ES-I3 (cell line): ENCODE measurements at regions not wholly inside any gene's neighbourhood (a gene's known extent, or its start where the extent isn't known, plus 50 kb on each side); places are given as distances from the start of the nearest gene placed in this dataset.
"Not testable (repeated sequence)": the region's sequence is repeated elsewhere in the genome, so short reads cannot be mapped to it uniquely, and the experiment has no call there.

ENCODE experiments used
- H3K36me3 ChIP-seq: 2 replicates; pipeline ENCODE4 v1.6.1; 2013; ENCODE audit warnings: mild to moderate bottlenecking, low read length, control low read depth, moderate library complexity; ENCODE audit not compliant: insufficient read depth
- H3K4me1 ChIP-seq: 2 replicates; pipeline ENCODE4 v1.6.1; 2013; ENCODE audit warnings: mild to moderate bottlenecking, control low read depth, low read length; ENCODE audit not compliant: insufficient read depth
- H3K9ac ChIP-seq: 2 replicates; pipeline ENCODE4 v1.6.1; 2013; ENCODE audit warnings: low read depth, mild to moderate bottlenecking, low read length, moderate library complexity
- H3K9me3 ChIP-seq: 2 replicates; pipeline ENCODE4 v1.6.1; 2013; ENCODE audit warnings: mild to moderate bottlenecking, low read length, moderate library complexity; ENCODE audit not compliant: control insufficient read depth, insufficient read depth

DNA sequence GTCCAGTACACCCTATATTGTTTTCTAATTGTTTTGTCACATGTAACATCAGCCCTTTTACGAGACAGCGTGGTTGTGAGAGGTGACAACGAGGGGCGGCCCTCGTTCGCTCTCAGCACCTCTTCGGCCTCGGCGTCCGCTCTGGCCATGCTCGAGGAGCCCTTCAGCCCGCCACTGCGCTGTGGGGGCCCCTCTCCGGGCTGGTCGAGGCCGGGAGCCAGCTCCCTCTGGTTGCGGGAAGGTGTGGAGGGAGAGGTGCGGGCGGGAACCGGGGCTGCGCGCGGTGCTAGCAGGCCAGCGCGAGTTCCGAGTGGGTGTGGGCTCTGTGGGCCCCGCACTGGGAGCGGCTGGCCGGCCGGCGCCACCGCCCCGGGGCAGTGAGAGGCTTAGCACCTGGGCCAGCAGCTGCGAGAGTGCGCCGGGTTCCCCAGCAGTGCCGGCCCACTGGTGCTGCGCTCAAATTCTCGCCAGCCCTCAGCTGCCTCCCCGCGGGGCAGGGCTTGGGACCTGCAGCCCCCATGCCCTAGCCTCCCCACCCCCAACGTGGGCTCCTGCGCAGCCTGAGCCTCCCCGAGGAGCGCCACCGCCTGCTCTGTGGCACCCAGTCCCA lies 145.0 kb downstream of the PSAT1 start:
- Histone ChIP-seq H3K9ac (no peak overlapping the region), H3K4me1 (peaks cover 25% of the 10 kb centered on the region), H3K36me3 (no peaks in the 10 kb centered on the region), H3K9me3 (no peaks in the 10 kb centered on the region)

DNA sequence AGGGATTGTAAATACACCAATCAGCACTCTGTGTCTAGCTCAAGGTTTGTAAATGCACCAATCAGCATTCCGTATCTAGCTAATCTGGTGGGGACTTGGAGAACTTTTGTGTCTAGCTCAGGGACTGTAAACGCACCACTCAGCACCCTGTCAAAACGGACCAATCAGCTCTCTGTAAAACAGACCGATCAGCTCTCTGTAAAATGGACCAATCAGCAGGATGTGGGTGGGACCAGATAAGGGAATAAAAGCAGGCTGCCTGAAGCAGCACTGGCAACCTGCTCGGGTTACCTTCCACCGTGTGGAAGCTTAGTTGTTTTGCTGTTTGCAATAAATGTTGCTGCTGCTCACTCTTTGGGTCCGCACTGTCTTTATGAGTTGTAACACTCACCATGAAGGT lies 145.7 kb downstream of the PSAT1 start:
- not testable (repeated sequence) for H3K36me3 ChIP-seq, H3K9me3 ChIP-seq, H3K9ac ChIP-seq
- peaks cover 25% of the 10 kb centered on the region for H3K4me1 ChIP-seq

- H3K36me3 ChIP-seq = no peaks in the 10 kb centered on the region
- no peak overlapping the region for H3K9ac ChIP-seq
- peaks cover 16% of the 10 kb centered on the region for H3K4me1 ChIP-seq
- no peaks in the 10 kb centered on the region for H3K9me3 ChIP-seq
Observed at GRCh38 chr9:78443946-78444345, 147.0 kb downstream of the PSAT1 start.

GRCh38 chr9:78448960-78449673 lies 152.2 kb downstream of the PSAT1 start:
- Histone ChIP-seq H3K36me3 (no peaks in the 10 kb centered on the region), H3K9me3 (no peaks in the 10 kb centered on the region), H3K9ac (no peak overlapping the region)

DNA sequence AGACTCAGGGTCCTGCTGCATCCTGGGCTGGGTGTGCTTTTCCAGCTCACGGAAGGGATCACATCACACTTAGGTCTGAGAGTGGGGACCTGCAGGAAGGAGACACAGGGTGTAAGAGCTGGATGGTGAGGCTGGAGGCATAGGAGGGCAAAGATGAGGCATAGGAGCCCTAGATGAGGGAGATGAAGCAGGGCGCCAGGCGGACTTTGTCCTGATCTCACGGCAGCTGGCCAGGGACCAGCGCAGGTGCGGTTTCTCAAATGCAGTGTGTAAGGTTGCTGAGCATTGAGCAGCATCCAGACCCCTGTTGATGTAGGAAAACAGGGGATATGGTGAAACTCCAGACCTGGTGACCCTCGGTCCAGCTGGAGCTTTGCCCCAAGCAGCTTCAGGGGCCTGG lies 156.5 kb downstream of the PSAT1 start:
- no peak overlapping the region for H3K9ac ChIP-seq
- peaks cover 12% of the 10 kb centered on the region for H3K4me1 ChIP-seq
- no peaks in the 10 kb centered on the region for H3K36me3 ChIP-seq
- H3K9me3 ChIP-seq = no peaks in the 10 kb centered on the region

More at GRCh38 chr9:78448960-78449673, 152.2 kb downstream of the PSAT1 start:
- peaks cover 12% of the 10 kb centered on the region for H3K4me1 ChIP-seq

- no peak overlapping the region for H3K9ac ChIP-seq
- no peaks in the 10 kb centered on the region for H3K36me3 ChIP-seq
- H3K9me3 ChIP-seq = no peaks in the 10 kb centered on the region
- H3K4me1 ChIP-seq = no peaks in the 10 kb centered on the region
Observed at GRCh38 chr9:78462611-78463010, 165.7 kb downstream of the PSAT1 start.

DNA sequence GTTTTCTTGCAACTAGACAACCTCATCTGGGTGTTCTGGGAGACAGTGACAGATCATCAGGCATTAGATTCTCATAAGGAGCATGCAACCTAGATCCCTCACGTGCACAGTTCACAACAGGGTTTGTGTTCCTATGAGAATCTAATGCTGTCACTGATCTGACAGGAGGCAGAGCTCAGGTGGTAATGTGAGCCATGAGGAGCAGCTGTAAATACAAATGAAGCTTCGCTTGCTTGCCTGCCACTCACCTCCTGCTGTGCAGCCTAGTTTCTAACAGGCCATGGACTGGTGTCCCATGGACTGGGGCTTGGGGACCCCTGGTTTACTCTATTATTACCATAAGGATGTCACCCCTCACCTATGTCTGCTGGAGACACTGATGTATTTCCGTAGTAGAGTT lies 166.8 kb downstream of the PSAT1 start:
- Histone ChIP-seq H3K36me3 (no peaks in the 10 kb centered on the region), H3K4me1 (no peaks in the 10 kb centered on the region), H3K9ac (no peak overlapping the region), H3K9me3 (no peaks in the 10 kb centered on the region)

DNA sequence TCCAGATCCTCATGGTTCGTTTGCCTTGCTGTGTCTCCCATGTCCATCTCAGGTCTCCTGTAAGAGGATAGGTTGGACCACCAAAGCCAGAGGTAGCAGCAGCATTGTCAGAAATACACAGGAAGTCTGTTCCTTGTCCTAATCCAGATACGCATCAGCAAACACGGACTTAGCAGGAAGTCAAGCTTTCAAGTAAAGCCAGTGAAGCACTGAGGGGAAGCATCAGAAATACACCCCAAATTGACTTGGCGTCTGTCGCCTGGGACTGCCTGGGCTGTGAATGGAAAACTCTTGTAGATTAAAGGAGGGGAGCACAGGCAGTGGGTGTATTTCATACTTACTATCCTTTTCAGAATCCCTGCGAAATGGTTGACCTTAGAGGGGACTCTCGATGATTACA lies 171.3 kb downstream of the PSAT1 start:
- H3K36me3 ChIP-seq = no peaks in the 10 kb centered on the region
- no peaks in the 10 kb centered on the region for H3K4me1 ChIP-seq
- H3K9me3 ChIP-seq = no peaks in the 10 kb centered on the region
- H3K9ac ChIP-seq = no peak overlapping the region

GRCh38 chr9:78468974-78469576 lies 172.2 kb downstream of the PSAT1 start:
- H3K9ac ChIP-seq = no peak overlapping the region
- H3K36me3 ChIP-seq = no peaks in the 10 kb centered on the region
- no peaks in the 10 kb centered on the region for H3K4me1 ChIP-seq
- H3K9me3 ChIP-seq = no peaks in the 10 kb centered on the region

GRCh38 chr9:78470216-78470615 lies 173.3 kb downstream of the PSAT1 start:
- H3K9me3 ChIP-seq = no peaks in the 10 kb centered on the region
- no peaks in the 10 kb centered on the region for H3K4me1 ChIP-seq
- H3K36me3 ChIP-seq = no peaks in the 10 kb centered on the region

GRCh38 chr9:78470741-78471140 lies 173.8 kb downstream of the PSAT1 start:
- no peaks in the 10 kb centered on the region for H3K4me1 ChIP-seq

More at GRCh38 chr9:78470216-78470615, 173.3 kb downstream of the PSAT1 start:
- H3K9ac ChIP-seq = no peak overlapping the region

DNA sequence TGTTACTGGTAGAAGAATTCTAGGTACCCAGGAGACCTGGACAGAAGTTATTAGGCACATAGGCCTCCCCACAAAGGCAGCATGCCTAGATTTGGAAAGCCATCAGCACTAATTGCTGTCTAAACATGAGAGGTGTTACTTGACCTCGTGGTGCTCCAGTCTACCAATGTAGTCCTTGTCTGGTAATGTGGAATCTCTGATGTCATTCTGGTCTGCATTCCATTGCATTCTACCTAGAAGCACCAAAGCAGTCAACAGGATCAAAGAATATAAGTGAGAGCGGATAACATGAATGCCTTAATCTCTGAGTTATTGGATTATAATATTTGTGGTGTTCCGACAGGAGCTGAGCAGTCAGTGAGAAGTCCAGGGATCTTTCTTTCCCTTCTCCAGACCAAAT lies 175.2 kb downstream of the PSAT1 start:
- Histone ChIP-seq H3K36me3 (no peaks in the 10 kb centered on the region), H3K9me3 (no peaks in the 10 kb centered on the region), H3K9ac (no peak overlapping the region), H3K4me1 (no peaks in the 10 kb centered on the region)

More at GRCh38 chr9:78470741-78471140, 173.8 kb downstream of the PSAT1 start:
- Histone ChIP-seq H3K9me3 (no peaks in the 10 kb centered on the region), H3K9ac (no peak overlapping the region), H3K36me3 (no peaks in the 10 kb centered on the region)

GRCh38 chr9:78479441-78479840 lies 182.5 kb downstream of the PSAT1 start:
- no peak overlapping the region for H3K9ac ChIP-seq
- no peaks in the 10 kb centered on the region; the same call in 1 of the 2 replicates for H3K9me3 ChIP-seq
- no peaks in the 10 kb centered on the region for H3K36me3 ChIP-seq
- H3K4me1 ChIP-seq = no peaks in the 10 kb centered on the region

DNA sequence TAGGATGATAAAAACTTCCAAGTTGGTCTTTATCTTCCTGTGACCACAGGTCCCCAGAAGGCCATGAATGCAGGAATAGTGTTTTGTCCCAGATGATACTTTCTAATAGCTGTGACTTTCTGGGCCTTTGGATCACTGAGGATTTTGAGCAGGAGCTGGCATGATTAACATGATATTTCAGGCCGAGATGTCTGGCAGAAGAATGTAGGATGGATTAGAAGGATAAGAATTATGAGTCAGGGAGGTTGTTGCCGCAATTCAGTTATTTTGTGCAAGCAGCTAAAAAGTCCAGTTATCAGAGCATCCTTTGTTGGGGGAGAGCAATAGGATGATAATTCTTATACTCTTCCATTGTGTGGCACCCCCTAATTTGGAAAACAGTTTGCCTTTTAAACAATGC lies 189.7 kb downstream of the PSAT1 start:
- Histone ChIP-seq H3K9ac (no peak overlapping the region), H3K9me3 (peaks cover 6% of the 10 kb centered on the region; the same call in 1 of the 2 replicates)

DNA sequence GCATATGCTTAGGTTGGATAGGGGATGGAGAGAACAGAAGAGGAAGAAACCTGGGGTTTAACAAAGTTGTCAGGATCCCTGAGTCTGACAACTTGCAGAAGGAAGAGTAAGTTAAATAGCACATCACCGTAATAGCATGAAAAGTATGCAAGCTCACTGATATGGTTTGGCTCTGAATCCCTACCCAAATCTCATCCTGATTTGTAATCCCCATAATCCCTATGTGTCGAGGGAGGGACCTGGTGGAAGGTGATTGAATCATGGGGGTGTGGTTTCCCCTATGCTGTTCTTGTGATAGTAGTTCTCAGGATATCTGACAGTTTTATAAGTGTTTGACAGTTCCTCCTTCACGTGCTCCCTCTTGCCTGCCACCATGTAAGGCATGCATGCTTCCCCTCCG lies 193.3 kb downstream of the PSAT1 start:
- Histone ChIP-seq H3K9me3 (peaks cover 6% of the 10 kb centered on the region; the same call in 1 of the 2 replicates), H3K9ac (no peak overlapping the region), H3K36me3 (no peaks in the 10 kb centered on the region), H3K4me1 (no peaks in the 10 kb centered on the region)

More for the DNA sequence above, 189.7 kb downstream of the PSAT1 start:
- Histone ChIP-seq H3K4me1 (no peaks in the 10 kb centered on the region), H3K36me3 (no peaks in the 10 kb centered on the region)
